Trophoblast cell (in vitro differentiated cells and primary cell): ENCODE measurements at regions not wholly inside any gene's neighbourhood (a gene's known extent, or its start where the extent isn't known, plus 50 kb on each side); places are given as distances from the start of the nearest gene placed in this dataset.

Experiments
- DNase-seq, 2 donors: peaks; one replicate each; pipeline ENCODE4 v3.0.0-alpha.2; 2016
- H2AFZ ChIP-seq: 2 replicates; pipeline ENCODE4 v1.6.1; 2013; ENCODE audit warnings: low read length, moderate library complexity, mild to moderate bottlenecking; ENCODE audit not compliant: insufficient read depth, poor library complexity
- H2AK5ac ChIP-seq: 2 replicates; pipeline ENCODE4 v1.6.1; 2013; ENCODE audit warnings: mild to moderate bottlenecking, low read length
- H2BK120ac ChIP-seq: 2 replicates; pipeline ENCODE4 v1.6.1; 2013; ENCODE audit warnings: low read length, mild to moderate bottlenecking, moderate library complexity; ENCODE audit not compliant: insufficient read depth, poor library complexity
- H2BK12ac ChIP-seq: 2 replicates; pipeline ENCODE4 v1.6.1; 2013; ENCODE audit warnings: mild to moderate bottlenecking, low read length, moderate library complexity
- H2BK5ac ChIP-seq: 2 replicates; pipeline ENCODE4 v1.6.1; 2013; ENCODE audit warnings: low read length, low read depth, moderate library complexity, mild to moderate bottlenecking; ENCODE audit not compliant: poor library complexity
- H3K14ac ChIP-seq: 2 replicates; pipeline ENCODE4 v1.6.1; 2013; ENCODE audit warnings: mild to moderate bottlenecking, low read length
- H3K18ac ChIP-seq: 2 replicates; pipeline ENCODE4 v1.6.1; 2013; ENCODE audit warnings: mild to moderate bottlenecking, low read length
- H3K23ac ChIP-seq: 2 replicates; pipeline ENCODE4 v1.6.1; 2013; ENCODE audit warnings: low read length
- H3K27ac ChIP-seq: 2 replicates; pipeline ENCODE4 v1.5.1; 2013; ENCODE audit warnings: low read depth, mild to moderate bottlenecking, inconsistent platforms, low read length, moderate library complexity
- H3K27me3 ChIP-seq: 2 replicates; pipeline ENCODE4 v1.6.1; 2013; ENCODE audit warnings: inconsistent platforms, mild to moderate bottlenecking, low read length, moderate library complexity; ENCODE audit not compliant: insufficient read depth
- H3K36me3 ChIP-seq, 2 experiments: 1 replicate in 1 of 2; 2 replicates in 1 of 2; pipeline ENCODE4 v1.6.1; 2013; ENCODE audit warnings: low read length in 2 of 2, mild to moderate bottlenecking in 2 of 2, moderate library complexity in 1 of 2; ENCODE audit not compliant: insufficient read depth in 2 of 2, control insufficient read depth in 1 of 2
- H3K4ac ChIP-seq: 2 replicates; pipeline ENCODE4 v1.6.1; 2013; ENCODE audit warnings: low read depth, mild to moderate bottlenecking, low read length, moderate library complexity
- H3K4me1 ChIP-seq, 2 experiments: 1 replicate in 1 of 2; 2 replicates in 1 of 2; pipeline ENCODE4 v1.6.1; 2013; ENCODE audit warnings: low read length in 2 of 2, mild to moderate bottlenecking in 2 of 2, moderate library complexity in 1 of 2; ENCODE audit not compliant: insufficient read depth in 2 of 2, control insufficient read depth in 1 of 2
- H3K4me2 ChIP-seq: 2 replicates; pipeline ENCODE4 v1.6.1; 2013; ENCODE audit warnings: inconsistent platforms, mild to moderate bottlenecking, low read length, moderate library complexity
- H3K4me3 ChIP-seq: 2 replicates; pipeline ENCODE4 v1.5.1; 2013; ENCODE audit warnings: mild to moderate bottlenecking, low read depth, low read length, inconsistent platforms
- H3K79me1 ChIP-seq: one replicate; pipeline ENCODE4 v1.6.1; 2013; ENCODE audit warnings: low read length
- H3K79me2 ChIP-seq: 2 replicates; pipeline ENCODE4 v1.6.1; 2013; ENCODE audit warnings: low read length, mild to moderate bottlenecking; ENCODE audit not compliant: control insufficient read depth, insufficient read depth, poor library complexity
- H3K9ac ChIP-seq: 2 replicates; pipeline ENCODE4 v1.6.1; 2013; ENCODE audit warnings: mild to moderate bottlenecking, low read length
- H3K9me3 ChIP-seq: 2 replicates; pipeline ENCODE4 v1.6.1; 2013; ENCODE audit warnings: low read depth, mild to moderate bottlenecking, control low read depth, inconsistent platforms, low read length; ENCODE audit not compliant: insufficient read depth
- H4K12ac ChIP-seq: 2 replicates; pipeline ENCODE4 v1.6.1; 2013; ENCODE audit warnings: low read depth, mild to moderate bottlenecking, low read length, moderate library complexity
- H4K8ac ChIP-seq: 2 replicates; pipeline ENCODE4 v1.6.1; 2013; ENCODE audit warnings: low read depth, mild to moderate bottlenecking, low read length, moderate library complexity
- H4K91ac ChIP-seq: one replicate; pipeline ENCODE4 v1.6.1; 2013; ENCODE audit warnings: low read depth, mild to moderate bottlenecking, low read length, moderate library complexity
- WGBS: extraction: QIAGEN DNeasy Blood & Tissue Kit; methylation state at CpG from one replicate; pipeline ENCODE4 v1.1.7; 2013; ENCODE audit warnings: missing lambda C conversion rate; ENCODE audit not compliant: insufficient read length, insufficient coverage; ENCODE audit errors: extremely low coverage; 5-methylcytosine and 5-hydroxymethylcytosine counted together

- H3K9ac ChIP-seq, result no peak overlapping the region
- H3K27me3 ChIP-seq, result no peaks in the 10 kb centered on the region
- no peak overlapping the region for H2AFZ ChIP-seq
- H3K18ac ChIP-seq, result no peak overlapping the region
- no peak overlapping the region for H2BK5ac ChIP-seq
- no peak for DNase-seq
- no peak overlapping the region for H2BK120ac ChIP-seq
- no CpG with 5 or more reads among the region's 2 CpGs for WGBS
- no peak overlapping the region for H3K4me3 ChIP-seq
- H3K79me1 ChIP-seq, result no peaks in the 10 kb centered on the region
- H3K36me3 ChIP-seq, result no peaks in the 10 kb centered on the region
- no peaks in the 10 kb centered on the region for H3K79me2 ChIP-seq
- no peak overlapping the region for H2AK5ac ChIP-seq
- no peak overlapping the region for H3K4me2 ChIP-seq
- H3K27ac ChIP-seq, result no peak overlapping the region
- H3K9me3 ChIP-seq, result no peaks in the 10 kb centered on the region
- no peak overlapping the region for H4K91ac ChIP-seq
- H2BK12ac ChIP-seq, result no peak overlapping the region
- no peak overlapping the region for H4K12ac ChIP-seq
- no peaks in the 10 kb centered on the region for H3K4me1 ChIP-seq
- no peak overlapping the region for H3K23ac ChIP-seq
- H3K14ac ChIP-seq, result no peak overlapping the region
- H3K4ac ChIP-seq, result no peak overlapping the region
- no peak overlapping the region for H4K8ac ChIP-seq
Observed at GRCh38 chr4:113844369-113844768, 82.8 kb upstream of the CAMK2D start.

- Histone ChIP-seq H3K14ac (no peak overlapping the region), H3K4ac (no peak overlapping the region), H4K12ac (no peak overlapping the region), H3K23ac (no peak overlapping the region), H3K9ac (no peak overlapping the region), H2AK5ac (no peak overlapping the region), H3K27ac (no peak overlapping the region), H2BK12ac (no peak overlapping the region), H3K27me3 (no peaks in the 10 kb centered on the region), H3K79me2 (no peaks in the 10 kb centered on the region), H3K36me3 (no peaks in the 10 kb centered on the region), H2BK5ac (no peak overlapping the region), H3K4me1 (no peaks in the 10 kb centered on the region), H3K4me2 (no peak overlapping the region), H4K91ac (no peak overlapping the region), H3K18ac (no peak overlapping the region), H3K4me3 (no peak overlapping the region), H4K8ac (no peak overlapping the region), H2BK120ac (no peak overlapping the region), H3K79me1 (no peaks in the 10 kb centered on the region), H3K9me3 (no peaks in the 10 kb centered on the region), H2AFZ (no peak overlapping the region)
- no peak for DNase-seq
- WGBS, result no CpG with 5 or more reads among the region's 2 CpGs
Observed at GRCh38 chr4:113840861-113841260, 79.3 kb upstream of the CAMK2D start.

GRCh38 chr4:113838460-113838859 is 76.9 kb upstream of the CAMK2D start:
- no peak overlapping the region for H3K23ac ChIP-seq
- H2AFZ ChIP-seq, result no peak overlapping the region
- WGBS, result no CpG with 5 or more reads among the region's 2 CpGs

GRCh38 chr4:113837397-113837796 is 75.9 kb upstream of the CAMK2D start:
- Histone ChIP-seq H2BK5ac (no peak overlapping the region), H3K4me3 (no peak overlapping the region), H4K91ac (no peak overlapping the region), H3K36me3 (no peaks in the 10 kb centered on the region), H2BK12ac (no peak overlapping the region), H2BK120ac (no peak overlapping the region), H3K9ac (no peak overlapping the region), H2AFZ (no peak overlapping the region), H4K12ac (no peak overlapping the region), H3K4me2 (no peak overlapping the region), H3K14ac (no peak overlapping the region), H4K8ac (no peak overlapping the region), H3K79me2 (no peaks in the 10 kb centered on the region), H3K27me3 (no peaks in the 10 kb centered on the region), H3K27ac (no peak overlapping the region), H3K79me1 (no peaks in the 10 kb centered on the region), H3K9me3 (no peaks in the 10 kb centered on the region), H3K18ac (no peak overlapping the region), H3K4ac (no peak overlapping the region), H3K23ac (no peak overlapping the region), H2AK5ac (no peak overlapping the region), H3K4me1 (no peaks in the 10 kb centered on the region)
- peak in 1 of 2 donors; percentile 19 for DNase-seq
- no CpG with 5 or more reads among the region's 1 CpG for WGBS

More at GRCh38 chr4:113838460-113838859, 76.9 kb upstream of the CAMK2D start:
- Histone ChIP-seq H3K9ac (no peak overlapping the region), H3K36me3 (no peaks in the 10 kb centered on the region), H3K27ac (no peak overlapping the region), H2BK12ac (no peak overlapping the region), H3K4me3 (no peak overlapping the region), H3K18ac (no peak overlapping the region), H3K27me3 (no peaks in the 10 kb centered on the region), H3K79me1 (no peaks in the 10 kb centered on the region), H3K79me2 (no peaks in the 10 kb centered on the region), H3K4me1 (no peaks in the 10 kb centered on the region), H3K4me2 (no peak overlapping the region), H2AK5ac (no peak overlapping the region), H3K4ac (no peak overlapping the region), H2BK120ac (no peak overlapping the region), H3K14ac (no peak overlapping the region), H2BK5ac (no peak overlapping the region), H4K8ac (no peak overlapping the region), H4K91ac (no peak overlapping the region), H4K12ac (no peak overlapping the region), H3K9me3 (no peaks in the 10 kb centered on the region)
- DNase-seq, result no peak
